GM19395 (cell line): ENCODE measurements at regions not wholly inside any gene's neighbourhood (a gene's known extent, or its start where the extent isn't known, plus 50 kb on each side); places are given as distances from the start of the nearest gene placed in this dataset.
"Not testable (repeated sequence)": the region's sequence is repeated elsewhere in the genome, so short reads cannot be mapped to it uniquely, and the experiment has no call there.

ENCODE experiments used
- ATAC-seq: cut with Tn5 transposase; IDR thresholded peaks from one replicate; pipeline ENCODE4 v1.9.1; 2021; ENCODE audit warnings: mild to moderate bottlenecking, moderate library complexity; ENCODE audit not compliant: unreplicated experiment

GRCh38 chr17:63287006-63287405, 159.1 kb downstream of the CYB561 start:
- not testable (repeated sequence) for ATAC-seq

GRCh38 chr17:63289931-63290330, 156.2 kb downstream of the CYB561 start:
- no peak for ATAC-seq

GRCh38 chr17:63290351-63290750, 155.8 kb downstream of the CYB561 start:
- no peak for ATAC-seq

- ATAC-seq, result no peak
These were observed 155.3 kb downstream of the CYB561 start for GRCh38 chr17:63290784-63291183.

- ATAC-seq, result no peak
These were observed 154.8 kb downstream of the CYB561 start for GRCh38 chr17:63291258-63291657.

- ATAC-seq, result no peak
These were observed 153.7 kb downstream of the CYB561 start for GRCh38 chr17:63292421-63292820.

GRCh38 chr17:63293323-63294075, 152.6 kb downstream of the CYB561 start:
- ATAC-seq, result no peak

GRCh38 chr17:63294776-63295175, 151.3 kb downstream of the CYB561 start:
- no peak for ATAC-seq

GRCh38 chr17:63295288-63295687, 150.8 kb downstream of the CYB561 start:
- no peak for ATAC-seq

- ATAC-seq, result no peak
These were observed 150.1 kb downstream of the CYB561 start for GRCh38 chr17:63295839-63296590.

- ATAC-seq, result not testable (repeated sequence)
These were observed 147.2 kb downstream of the CYB561 start for GRCh38 chr17:63298916-63299315.

GRCh38 chr17:63304704-63305261, 141.3 kb downstream of the CYB561 start:
- ATAC-seq, result no peak

GRCh38 chr17:63305857-63306256, 140.2 kb downstream of the CYB561 start:
- ATAC-seq, result no peak

- ATAC-seq, result no peak
These were observed 139.3 kb downstream of the CYB561 start for GRCh38 chr17:63306855-63307254.

- no peak for ATAC-seq
These were observed 137.8 kb downstream of the CYB561 start for GRCh38 chr17:63308272-63308671.

- ATAC-seq, result no peak
These were observed 137.1 kb downstream of the CYB561 start for GRCh38 chr17:63309021-63309420.

- ATAC-seq, result no peak
These were observed 134.6 kb downstream of the CYB561 start for GRCh38 chr17:63311416-63311937.

- no peak for ATAC-seq
These were observed 131.3 kb downstream of the CYB561 start for GRCh38 chr17:63314761-63315160.

GRCh38 chr17:63316100-63316499, 130.0 kb downstream of the CYB561 start:
- ATAC-seq, result no peak

- ATAC-seq, result no peak
These were observed 128.8 kb downstream of the CYB561 start for GRCh38 chr17:63317166-63317840.

- ATAC-seq, result no peak
These were observed 120.3 kb downstream of the CYB561 start for GRCh38 chr17:63325808-63326207.
